HG02610 (cell line): ENCODE measurements at regions not wholly inside any gene's neighbourhood (a gene's known extent, or its start where the extent isn't known, plus 50 kb on each side); places are given as distances from the start of the nearest gene placed in this dataset.

ENCODE experiments used
- ATAC-seq: cut with Tn5 transposase; IDR thresholded peaks from one replicate; pipeline ENCODE4 v1.9.1; 2021; ENCODE audit warnings: mild to moderate bottlenecking, moderate library complexity; ENCODE audit not compliant: unreplicated experiment

DNA sequence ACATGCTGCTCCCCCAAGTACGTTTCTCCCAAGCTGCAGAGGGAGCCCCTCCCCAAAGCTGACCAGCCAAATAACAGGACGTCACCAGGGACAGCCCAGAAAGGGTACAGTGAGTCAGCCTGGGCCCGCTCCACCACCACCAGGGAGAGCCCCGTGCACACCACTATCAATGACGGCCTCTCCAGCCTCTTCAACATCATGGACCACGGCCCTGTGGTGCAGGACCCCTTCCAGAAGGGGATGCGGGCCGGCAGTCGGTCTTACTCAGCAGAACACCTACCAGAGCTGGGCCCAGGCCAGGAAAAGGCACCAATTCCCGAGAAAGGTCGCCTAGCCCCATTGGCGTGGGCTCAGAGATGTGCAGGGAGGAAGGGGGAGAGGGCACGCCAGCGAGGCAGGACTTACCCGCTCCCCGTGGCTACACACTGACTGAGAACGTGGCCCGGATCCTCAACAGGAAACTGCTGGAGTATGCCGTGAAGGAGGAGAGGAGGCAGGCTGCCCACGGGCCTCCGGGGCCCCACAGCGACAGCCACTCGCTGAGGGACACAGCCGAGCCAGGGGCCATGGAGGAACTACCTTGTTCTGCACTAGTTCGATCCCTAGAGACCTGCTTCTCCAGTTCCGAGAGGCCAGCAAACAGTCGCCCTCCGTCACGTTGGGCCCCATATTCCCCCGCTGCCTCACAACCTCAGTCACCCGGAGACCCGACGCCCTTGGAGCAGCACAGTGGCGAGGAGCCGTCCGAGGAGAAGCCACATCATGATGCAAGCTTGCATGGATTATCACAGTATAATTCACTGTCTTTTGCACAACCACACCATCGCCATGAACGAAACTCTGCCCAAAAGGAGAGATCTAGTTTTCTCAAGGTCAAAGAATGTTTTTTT, 815.9 kb upstream of the KLHL1 start:
- no peak for ATAC-seq

- ATAC-seq, result no peak
These were observed 803.0 kb upstream of the KLHL1 start for GRCh38 chr13:70911286-70911685.

GRCh38 chr13:70908795-70909194, 800.5 kb upstream of the KLHL1 start:
- ATAC-seq, result no peak

- ATAC-seq, result no peak
These were observed 796.8 kb upstream of the KLHL1 start for GRCh38 chr13:70905035-70905434.

- ATAC-seq, result no peak
These were observed 787.9 kb upstream of the KLHL1 start for GRCh38 chr13:70896136-70896535.

GRCh38 chr13:70895599-70895998, 787.3 kb upstream of the KLHL1 start:
- ATAC-seq, result no peak

DNA sequence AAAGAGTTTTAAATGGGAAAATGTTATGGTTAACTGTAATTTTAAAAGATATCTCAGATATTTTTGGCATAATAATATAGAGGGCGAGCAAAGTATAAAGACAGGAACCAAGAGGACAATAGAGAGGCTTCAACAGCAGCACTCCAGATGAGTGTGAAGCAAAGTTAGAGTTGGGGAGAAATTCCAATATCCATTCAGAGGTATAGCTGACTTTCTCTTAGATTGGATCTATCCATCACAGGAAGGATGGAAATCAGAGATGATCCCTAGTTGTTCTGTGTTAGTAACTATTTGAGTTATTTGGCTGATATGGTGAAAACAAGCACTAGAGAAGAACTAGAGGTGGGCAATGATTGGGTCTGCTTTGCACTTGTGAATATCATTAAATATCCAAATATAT, 786.0 kb upstream of the KLHL1 start:
- no peak for ATAC-seq

- ATAC-seq, result peak; percentile 76
These were observed 785.6 kb upstream of the KLHL1 start for GRCh38 chr13:70893832-70894231.

GRCh38 chr13:70890289-70890688, 782.0 kb upstream of the KLHL1 start:
- ATAC-seq, result no peak

- no peak for ATAC-seq
These were observed 780.9 kb upstream of the KLHL1 start for GRCh38 chr13:70889163-70889562.

DNA sequence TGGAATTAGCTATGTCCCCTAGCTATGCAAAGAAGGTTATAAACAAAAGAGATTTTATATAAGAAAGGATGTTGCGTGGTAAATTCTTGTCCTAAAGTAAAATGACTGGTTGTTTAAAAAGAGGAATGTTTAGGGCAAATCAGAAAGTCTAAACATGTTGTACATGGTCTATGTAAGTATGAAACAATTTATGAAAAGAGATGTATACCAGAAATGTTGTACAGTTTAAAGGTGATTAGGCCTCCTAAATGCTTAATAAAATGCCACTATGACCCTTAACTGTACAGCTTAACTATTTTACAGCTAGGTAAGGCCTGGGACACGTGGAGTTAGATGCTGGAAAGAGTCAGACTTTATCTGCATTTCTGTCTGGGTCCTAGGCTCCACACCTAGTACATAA, 775.9 kb upstream of the KLHL1 start:
- no peak for ATAC-seq

DNA sequence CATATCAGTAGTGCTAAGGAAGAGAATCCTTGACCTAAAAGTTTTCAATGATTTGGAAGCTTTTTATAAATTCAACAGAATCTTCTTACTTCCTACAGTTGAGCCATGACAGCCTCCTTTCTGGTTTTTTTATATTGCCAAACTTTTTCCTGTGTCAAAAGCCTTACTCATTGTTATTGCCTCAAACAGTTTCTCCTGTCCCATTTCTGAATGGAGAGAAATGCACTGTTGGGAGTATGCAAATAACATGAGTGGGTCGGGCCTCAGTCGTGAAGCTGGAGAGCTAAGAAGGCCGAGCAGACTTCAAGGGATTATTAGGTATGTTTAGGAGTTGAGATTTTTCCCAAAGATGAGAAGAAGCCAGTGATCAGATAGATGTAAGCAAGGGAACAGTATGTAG, 766.4 kb upstream of the KLHL1 start:
- no peak for ATAC-seq

DNA sequence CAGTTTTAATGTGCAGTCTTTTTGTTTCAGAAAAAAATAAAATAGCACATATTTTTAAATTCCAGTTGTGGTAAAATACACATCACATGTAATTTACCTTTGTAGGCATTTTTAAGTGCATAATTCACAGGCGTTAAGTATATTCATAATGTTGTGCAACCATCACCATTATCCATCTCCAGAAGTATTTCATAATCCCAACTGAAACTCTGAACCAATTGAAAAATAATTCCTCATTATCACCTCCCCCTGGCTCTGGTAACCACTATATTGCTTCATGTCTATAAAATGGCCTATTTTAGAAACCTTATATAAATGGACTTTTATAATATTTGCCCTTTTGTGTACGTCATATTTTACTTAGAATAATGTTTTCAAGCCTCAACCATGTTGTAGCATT, 756.5 kb upstream of the KLHL1 start:
- ATAC-seq, result no peak

- no peak for ATAC-seq
These were observed 748.5 kb upstream of the KLHL1 start for GRCh38 chr13:70856711-70857110.

- ATAC-seq, result no peak
These were observed 747.8 kb upstream of the KLHL1 start for GRCh38 chr13:70856025-70856424.

GRCh38 chr13:70849222-70849621, 741.0 kb upstream of the KLHL1 start:
- no peak for ATAC-seq

GRCh38 chr13:70844391-70845108, 736.3 kb upstream of the KLHL1 start:
- ATAC-seq, result no peak

- no peak for ATAC-seq
These were observed 733.9 kb upstream of the KLHL1 start for GRCh38 chr13:70842062-70842644.

DNA sequence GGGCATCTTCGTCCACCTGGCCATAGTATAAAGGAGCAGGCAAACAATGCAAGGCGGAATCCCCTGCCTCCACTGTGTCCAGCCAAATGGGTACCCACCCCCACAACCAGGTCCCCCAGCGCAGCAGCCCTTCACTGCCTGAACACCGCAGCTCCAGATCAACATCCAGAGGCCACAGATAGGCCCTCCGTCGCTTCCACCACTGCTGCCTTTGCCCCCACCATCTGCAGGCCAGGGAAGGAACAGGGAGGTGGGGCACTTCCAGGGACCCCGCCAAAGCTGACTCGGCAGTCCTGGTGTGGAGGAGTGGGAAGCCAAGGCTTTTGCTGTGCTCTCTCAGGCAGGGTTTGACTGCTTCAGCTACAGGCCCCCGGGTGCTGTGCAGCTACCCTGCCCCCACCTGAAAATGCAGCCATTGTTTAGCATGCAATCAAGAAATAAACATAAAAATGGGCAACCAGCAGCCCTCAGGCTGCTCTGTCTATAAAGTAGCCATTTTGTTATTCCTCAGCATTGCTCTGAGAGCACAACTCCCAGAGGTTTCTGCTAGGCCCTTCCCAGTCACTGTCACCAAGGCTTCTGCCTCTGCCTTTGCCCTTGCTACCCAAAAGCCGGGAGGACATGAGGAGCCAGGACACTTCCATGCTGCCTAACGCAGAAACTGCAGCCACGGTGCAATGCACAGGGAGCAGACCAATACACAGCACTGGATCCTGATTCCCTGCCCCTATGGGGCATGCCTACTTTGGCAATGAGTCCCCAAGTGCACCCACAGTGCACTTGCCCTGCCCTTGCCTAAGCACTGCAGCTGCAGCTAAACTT, 733.2 kb upstream of the KLHL1 start:
- ATAC-seq, result no peak

- ATAC-seq, result no peak
These were observed 727.1 kb upstream of the KLHL1 start for GRCh38 chr13:70835371-70835770.

- peak; percentile 78 for ATAC-seq
These were observed 721.5 kb upstream of the KLHL1 start for GRCh38 chr13:70829748-70830147.
